HepG2 (cell line): ENCODE measurements at regions not wholly inside any gene's neighbourhood (a gene's known extent, or its start where the extent isn't known, plus 50 kb on each side); places are given as distances from the start of the nearest gene placed in this dataset.

ENCODE experiments used
- BRD4 ChIP-seq: sonication (generic); formaldehyde crosslinking; IDR thresholded peaks from 2 replicates; pipeline ENCODE4 v1.4.0; 2020; ENCODE audit warnings: missing genetic modification reagents
- CAMTA2 ChIP-seq: sonication (generic); formaldehyde crosslinking; IDR thresholded peaks from 2 replicates; pipeline ENCODE4 v1.4.0; 2020; ENCODE audit warnings: mild to moderate bottlenecking, missing genetic modification reagents, borderline replicate concordance
- CENPX ChIP-seq: sonication (generic); formaldehyde crosslinking; IDR thresholded peaks from 2 replicates; pipeline ENCODE4 v1.9.0; 2021; ENCODE audit warnings: mild to moderate bottlenecking, missing genetic modification reagents, moderate library complexity
- EED ChIP-seq: sonication (generic); formaldehyde crosslinking; IDR thresholded peaks from 2 replicates; pipeline ENCODE4 v1.5.0; 2020; ENCODE audit warnings: mild to moderate bottlenecking, missing genetic modification reagents
- ELF3 ChIP-seq: IDR thresholded peaks from 2 replicates; pipeline ENCODE4 v1.6.1; 2016; ENCODE audit warnings: missing genetic modification reagents, missing compliant biosample characterization
- FOXJ3 ChIP-seq: sonication (generic); formaldehyde crosslinking; IDR thresholded peaks from 2 replicates; pipeline ENCODE4 v1.4.0; 2020; ENCODE audit warnings: missing genetic modification reagents, mild to moderate bottlenecking, borderline replicate concordance
- HNRNPL ChIP-seq: fragments of 200-400 bp; formaldehyde crosslinking; IDR thresholded peaks from 2 replicates; pipeline ENCODE4 v1.6.1; 2017; ENCODE audit warnings: mild to moderate bottlenecking, low read depth, low read length
- KLF15 ChIP-seq: sonication (generic); formaldehyde crosslinking; IDR thresholded peaks from 2 replicates; pipeline ENCODE4 v1.8.1; 2023; ENCODE audit warnings: borderline replicate concordance, mild to moderate bottlenecking, inconsistent platforms, missing genetic modification reagents, mixed read lengths
- MED1 ChIP-seq: sonication (generic); formaldehyde crosslinking; IDR thresholded peaks from 2 replicates; pipeline ENCODE4 v1.4.0; 2020; ENCODE audit warnings: missing genetic modification reagents
- NFYC ChIP-seq: IDR thresholded peaks from 2 replicates; pipeline ENCODE4 v1.6.1; 2016; ENCODE audit warnings: missing genetic modification reagents, missing compliant biosample characterization
- NR2F1 ChIP-seq, 2 experiments: fragments of 450-650 bp in 1 of 2; formaldehyde crosslinking in 1 of 2; IDR thresholded peaks; 2 replicates each; pipeline versions ENCODE4 v1.5.0 to v1.6.1; 2016 to 2020; ENCODE audit warnings: mild to moderate bottlenecking in 1 of 2, missing compliant biosample characterization in 1 of 2, missing genetic modification reagents in 1 of 2, moderate library complexity in 1 of 2
- RBAK ChIP-seq: sonication (generic); formaldehyde crosslinking; IDR thresholded peaks from 2 replicates; pipeline ENCODE4 v1.5.1; 2020; ENCODE audit warnings: mild to moderate bottlenecking, missing genetic modification reagents
- SAP130 ChIP-seq: IDR thresholded peaks from 2 replicates; pipeline ENCODE4 v1.6.1; 2016; ENCODE audit warnings: low read depth
- ZBTB46 ChIP-seq: sonication (generic); formaldehyde crosslinking; IDR thresholded peaks from 2 replicates; pipeline ENCODE4 v1.4.0; 2020; ENCODE audit warnings: mild to moderate bottlenecking, missing genetic modification reagents, borderline replicate concordance
- ZNF207 ChIP-seq: fragments of 450-650 bp; IDR thresholded peaks from 2 replicates; pipeline ENCODE4 v1.6.1; 2016; ENCODE audit warnings: antibody characterized with exemption, borderline replicate concordance
- ZNF263 ChIP-seq: sonication (generic); formaldehyde crosslinking; IDR thresholded peaks from 2 replicates; pipeline ENCODE4 v1.4.0; 2020; ENCODE audit warnings: missing genetic modification reagents
- ZNF431 ChIP-seq: sonication (generic); formaldehyde crosslinking; IDR thresholded peaks from 2 replicates; pipeline ENCODE4 v1.9.0; 2022; ENCODE audit warnings: missing genetic modification reagents, low read depth, mild to moderate bottlenecking, borderline replicate concordance
- ZNF615 ChIP-seq: sonication (generic); formaldehyde crosslinking; IDR thresholded peaks from 2 replicates; pipeline ENCODE4 v1.5.0; 2020; ENCODE audit warnings: mild to moderate bottlenecking, missing genetic modification reagents, borderline replicate concordance
- ZNF646 ChIP-seq: sonication (generic); formaldehyde crosslinking; IDR thresholded peaks from 2 replicates; pipeline ENCODE4 v1.9.0; 2021; ENCODE audit warnings: mild to moderate bottlenecking, missing genetic modification reagents
- ZNF766 ChIP-seq: sonication (generic); formaldehyde crosslinking; IDR thresholded peaks from 2 replicates; pipeline ENCODE4 v1.5.0; 2020; ENCODE audit warnings: missing genetic modification reagents, borderline replicate concordance

GRCh38 chr3:150268426-150269391 lies 139.4 kb upstream of the TSC22D2 start (continued):
- peak; percentile 36; the same call in 1 of the 2 replicates for TF ChIP-seq ZNF646
- no peak for TF ChIP-seq HNRNPL
- TF ChIP-seq NR2F1 (CRISPR knock-in tag; IDR thresholded peaks at IDR 0.05), result peak in 1 of 2 experiments; percentile 58; a peak in 2 of 4 replicates
- no peak for TF ChIP-seq CAMTA2 (CRISPR knock-in tag)
- TF ChIP-seq BRD4 (CRISPR knock-in tag), result no peak
- TF ChIP-seq CENPX (CRISPR knock-in tag), result no peak
- TF ChIP-seq ZNF766 (CRISPR knock-in tag), result no peak
- no peak for TF ChIP-seq FOXJ3 (CRISPR knock-in tag)
- TF ChIP-seq EED (CRISPR knock-in tag), result no peak
- no peak for TF ChIP-seq ZNF263 (CRISPR knock-in tag)
- peak; percentile 42 for TF ChIP-seq NFYC
- TF ChIP-seq KLF15 (CRISPR knock-in tag), result no peak
- TF ChIP-seq RBAK, result no peak
- TF ChIP-seq SAP130 (CRISPR knock-in tag), result peak; percentile 48
- peak; percentile 48 for TF ChIP-seq MED1 (CRISPR knock-in tag)
- no peak for TF ChIP-seq ZBTB46
- TF ChIP-seq ZNF431, result no peak
- peak; percentile 26 for TF ChIP-seq ELF3 (CRISPR knock-in tag)
- no peak for TF ChIP-seq ZNF615 (CRISPR knock-in tag)
- TF ChIP-seq ZNF207, result no peak
